GM06990 (cell line): ENCODE measurements at regions not wholly inside any gene's neighbourhood (a gene's known extent, or its start where the extent isn't known, plus 50 kb on each side); places are given as distances from the start of the nearest gene placed in this dataset.

Experiments used
- DNase-seq: peaks from one replicate; pipeline ENCODE4 v3.0.0-alpha.2; 2011; ENCODE audit not compliant: insufficient read length; ENCODE audit errors: extremely low read depth
- H3K27me3 ChIP-seq: replicated peaks from 2 replicates; pipeline ENCODE4 v1.6.0; 2011; ENCODE audit warnings: low read length; ENCODE audit not compliant: control insufficient read depth, insufficient read depth
- H3K36me3 ChIP-seq: 2 replicates; pipeline ENCODE4 v1.5.1; 2011; ENCODE audit warnings: low read length; ENCODE audit not compliant: control insufficient read depth, insufficient read depth
- H3K4me3 ChIP-seq: replicated peaks from 2 replicates; pipeline ENCODE4 v1.5.1; 2011; ENCODE audit warnings: low read depth, mild to moderate bottlenecking, control low read depth, low read length
- TF ChIP-seq, protein P1 (sequence below): IDR thresholded peaks from 2 replicates; pipeline ENCODE4 v1.5.1; 2011; ENCODE audit warnings: low read length, control low read depth, mild to moderate bottlenecking, inconsistent platforms; ENCODE audit not compliant: insufficient read depth, poor library complexity, severe bottlenecking

DNA sequence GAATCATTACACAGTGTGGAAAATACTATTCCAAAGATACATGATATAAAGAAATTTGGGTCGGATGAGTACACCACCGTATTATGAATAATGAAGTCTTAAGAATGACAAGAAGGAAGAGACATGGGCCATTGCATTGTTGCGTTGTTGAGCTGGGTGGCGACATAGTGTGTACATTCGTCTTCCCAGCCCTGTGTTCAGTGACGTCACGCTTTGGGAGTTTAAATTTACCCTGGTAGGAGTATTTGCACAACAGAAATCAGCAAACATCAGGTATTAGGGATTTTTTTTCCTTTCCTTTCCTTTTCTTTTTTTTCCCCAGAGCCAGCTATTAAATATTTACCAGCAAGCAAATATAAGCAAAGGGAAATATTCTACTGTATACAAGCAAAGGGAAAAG, 347.2 kb upstream of the NETO1 start:
- TF ChIP-seq, protein P1, sequence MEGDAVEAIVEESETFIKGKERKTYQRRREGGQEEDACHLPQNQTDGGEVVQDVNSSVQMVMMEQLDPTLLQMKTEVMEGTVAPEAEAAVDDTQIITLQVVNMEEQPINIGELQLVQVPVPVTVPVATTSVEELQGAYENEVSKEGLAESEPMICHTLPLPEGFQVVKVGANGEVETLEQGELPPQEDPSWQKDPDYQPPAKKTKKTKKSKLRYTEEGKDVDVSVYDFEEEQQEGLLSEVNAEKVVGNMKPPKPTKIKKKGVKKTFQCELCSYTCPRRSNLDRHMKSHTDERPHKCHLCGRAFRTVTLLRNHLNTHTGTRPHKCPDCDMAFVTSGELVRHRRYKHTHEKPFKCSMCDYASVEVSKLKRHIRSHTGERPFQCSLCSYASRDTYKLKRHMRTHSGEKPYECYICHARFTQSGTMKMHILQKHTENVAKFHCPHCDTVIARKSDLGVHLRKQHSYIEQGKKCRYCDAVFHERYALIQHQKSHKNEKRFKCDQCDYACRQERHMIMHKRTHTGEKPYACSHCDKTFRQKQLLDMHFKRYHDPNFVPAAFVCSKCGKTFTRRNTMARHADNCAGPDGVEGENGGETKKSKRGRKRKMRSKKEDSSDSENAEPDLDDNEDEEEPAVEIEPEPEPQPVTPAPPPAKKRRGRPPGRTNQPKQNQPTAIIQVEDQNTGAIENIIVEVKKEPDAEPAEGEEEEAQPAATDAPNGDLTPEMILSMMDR = no peak
- no peaks in the 10 kb centered on the region for H3K27me3 ChIP-seq

DNA sequence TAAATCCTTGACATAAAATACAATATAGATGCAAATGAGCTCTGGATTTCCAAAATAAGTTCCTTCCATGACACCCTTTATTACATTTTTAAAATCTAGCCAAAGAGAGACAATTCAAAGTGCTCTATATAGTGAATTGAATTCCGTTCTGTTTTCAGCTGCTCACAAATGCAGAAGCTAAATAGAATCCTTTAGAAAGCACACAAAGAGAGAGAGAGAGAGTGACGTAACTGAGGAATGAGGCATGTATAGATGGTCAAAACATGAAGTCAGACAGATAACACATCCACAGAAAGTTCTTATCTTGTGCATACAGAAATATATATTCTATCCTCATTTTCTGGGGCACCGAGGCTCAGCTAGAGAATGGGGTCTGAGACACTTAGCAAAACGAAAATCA, 344.7 kb upstream of the NETO1 start:
- Histone ChIP-seq H3K36me3 (no peaks in the 10 kb centered on the region), H3K4me3 (no peak overlapping the region), H3K27me3 (no peaks in the 10 kb centered on the region)
- DNase-seq = no peak
- TF ChIP-seq, protein P1 = no peak

More for the DNA sequence above, 347.2 kb upstream of the NETO1 start:
- H3K4me3 ChIP-seq = no peak overlapping the region
- no peak for DNase-seq
- H3K36me3 ChIP-seq = no peaks in the 10 kb centered on the region

DNA sequence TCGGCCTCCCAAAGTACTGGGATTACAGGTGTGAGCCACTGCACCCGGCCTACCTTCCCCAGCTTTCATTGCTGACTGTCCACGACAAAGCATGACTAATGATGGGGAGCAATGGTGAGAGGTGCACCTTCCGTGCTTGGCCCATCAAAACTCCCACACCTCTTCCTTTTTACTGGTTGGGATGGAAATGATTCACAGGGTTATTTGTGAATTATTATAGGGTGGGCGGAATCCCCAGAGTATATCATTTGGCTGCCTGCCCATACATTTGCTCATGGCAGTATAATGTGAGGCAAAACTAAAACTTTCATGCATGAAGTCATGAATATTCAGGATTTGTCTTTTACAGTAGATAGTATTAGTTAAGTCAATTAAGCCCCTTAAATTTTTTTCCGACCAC, 334.2 kb upstream of the NETO1 start:
- Histone ChIP-seq H3K27me3 (no peaks in the 10 kb centered on the region), H3K36me3 (no peaks in the 10 kb centered on the region), H3K4me3 (no peak overlapping the region)
- DNase-seq = no peak
- TF ChIP-seq, protein P1 = no peak

DNA sequence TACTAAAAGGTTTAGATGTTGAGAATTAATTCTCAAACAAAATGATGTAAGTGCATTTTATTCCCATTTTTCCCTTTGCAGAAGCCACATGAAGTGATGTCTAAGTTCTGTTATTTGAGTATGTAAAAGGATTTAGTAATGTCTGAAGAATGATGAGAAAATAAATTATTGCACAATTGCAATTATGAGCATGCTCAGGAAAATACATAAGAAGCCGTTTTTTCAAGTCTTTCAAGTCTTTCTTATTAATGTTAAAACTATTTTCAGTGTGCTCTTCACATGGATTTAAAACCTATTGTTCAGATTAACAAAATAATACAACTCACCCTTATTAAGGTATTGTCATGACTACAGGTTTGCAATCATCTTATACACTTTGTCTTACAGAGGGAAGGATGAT, 331.4 kb upstream of the NETO1 start:
- TF ChIP-seq, protein P1 = no peak
- DNase-seq = no peak
- Histone ChIP-seq H3K27me3 (no peaks in the 10 kb centered on the region), H3K36me3 (no peaks in the 10 kb centered on the region), H3K4me3 (no peak overlapping the region)

DNA sequence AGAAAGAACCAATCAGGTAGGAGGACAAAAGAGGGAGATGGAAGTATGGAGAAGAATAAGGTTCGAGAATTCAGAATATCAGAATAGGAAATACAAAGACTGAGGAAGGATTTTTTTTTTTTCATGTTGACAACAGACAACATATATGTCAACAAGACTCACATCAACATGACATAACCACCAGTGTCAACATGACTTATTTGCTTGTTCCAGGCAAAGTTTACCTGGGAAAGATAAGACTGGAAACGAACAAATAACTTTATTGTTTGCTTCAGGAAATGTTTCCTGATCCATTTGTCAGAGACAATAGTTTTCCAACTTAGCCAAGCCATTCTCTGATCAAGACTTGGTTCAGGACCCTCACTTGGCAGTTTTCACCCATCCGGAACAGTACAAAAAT, 321.9 kb upstream of the NETO1 start:
- H3K4me3 ChIP-seq = no peak overlapping the region
- H3K36me3 ChIP-seq = no peaks in the 10 kb centered on the region
- no peaks in the 10 kb centered on the region for H3K27me3 ChIP-seq
- TF ChIP-seq, protein P1 = no peak
- no peak for DNase-seq

DNA sequence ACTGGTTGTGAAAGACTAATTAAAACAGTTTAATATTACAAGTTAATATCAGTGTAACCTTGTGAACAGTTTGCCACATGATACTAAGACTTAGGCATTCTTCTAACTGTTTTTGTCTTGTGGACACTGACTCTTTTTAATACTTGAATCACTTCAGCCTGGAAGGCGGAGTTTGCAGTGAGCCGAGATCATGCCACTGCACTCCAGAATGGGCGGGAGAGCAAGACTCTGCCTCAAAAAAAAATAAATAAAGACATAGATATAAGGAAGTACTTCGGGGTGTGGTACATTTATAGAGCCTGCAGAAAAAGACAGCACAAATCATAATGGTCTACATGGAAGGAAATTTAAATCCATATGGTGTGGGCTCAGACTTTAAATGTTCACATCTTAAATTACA, 300.4 kb upstream of the NETO1 start:
- no peak for DNase-seq
- TF ChIP-seq, protein P1 = no peak
- Histone ChIP-seq H3K27me3 (no peaks in the 10 kb centered on the region), H3K4me3 (no peak overlapping the region), H3K36me3 (no peaks in the 10 kb centered on the region)
